ENCODE measurements at regions not wholly inside any gene's neighbourhood (a gene's known extent, or its start where the extent isn't known, plus 50 kb on each side); places are given as distances from the start of the nearest gene placed in this dataset.

DNA sequence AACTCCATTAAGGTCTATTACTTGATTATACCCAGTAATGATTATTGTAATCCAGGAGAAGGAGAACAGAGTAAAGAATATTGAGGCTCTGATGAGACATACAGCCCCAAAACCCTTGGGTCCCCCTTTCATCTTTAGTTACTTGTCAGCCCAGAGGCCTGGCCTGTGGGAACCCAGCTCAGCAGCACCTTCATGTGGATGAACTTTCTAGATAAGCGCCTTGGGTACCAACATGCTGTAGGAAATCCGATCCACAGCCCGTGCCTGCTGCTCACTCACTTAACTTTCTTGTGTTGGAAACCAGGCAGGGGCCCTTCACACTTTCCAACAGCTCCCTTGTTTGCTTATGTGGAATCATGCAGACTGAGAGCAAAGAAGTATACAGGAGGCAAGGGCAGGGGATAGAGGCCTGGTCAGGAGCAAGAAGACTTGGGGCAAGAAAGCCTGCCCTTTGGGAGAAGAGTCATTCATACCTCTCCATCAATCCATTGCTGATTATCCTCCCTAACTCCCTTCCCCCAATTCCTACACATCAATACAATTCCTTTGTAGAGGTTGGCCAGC lies 64.0 kb upstream of the SOX9 start:
- peak; percentile 47 to 66 for TF ChIP-seq RAD21 (IDR thresholded peaks at IDR 0.05 in 1 of 2, conservative IDR thresholded peaks at IDR 0.05 in 1 of 2; ENCODE audit: low read depth in 2 of 2, low read length in 2 of 2)
- TF ChIP-seq, protein P1, sequence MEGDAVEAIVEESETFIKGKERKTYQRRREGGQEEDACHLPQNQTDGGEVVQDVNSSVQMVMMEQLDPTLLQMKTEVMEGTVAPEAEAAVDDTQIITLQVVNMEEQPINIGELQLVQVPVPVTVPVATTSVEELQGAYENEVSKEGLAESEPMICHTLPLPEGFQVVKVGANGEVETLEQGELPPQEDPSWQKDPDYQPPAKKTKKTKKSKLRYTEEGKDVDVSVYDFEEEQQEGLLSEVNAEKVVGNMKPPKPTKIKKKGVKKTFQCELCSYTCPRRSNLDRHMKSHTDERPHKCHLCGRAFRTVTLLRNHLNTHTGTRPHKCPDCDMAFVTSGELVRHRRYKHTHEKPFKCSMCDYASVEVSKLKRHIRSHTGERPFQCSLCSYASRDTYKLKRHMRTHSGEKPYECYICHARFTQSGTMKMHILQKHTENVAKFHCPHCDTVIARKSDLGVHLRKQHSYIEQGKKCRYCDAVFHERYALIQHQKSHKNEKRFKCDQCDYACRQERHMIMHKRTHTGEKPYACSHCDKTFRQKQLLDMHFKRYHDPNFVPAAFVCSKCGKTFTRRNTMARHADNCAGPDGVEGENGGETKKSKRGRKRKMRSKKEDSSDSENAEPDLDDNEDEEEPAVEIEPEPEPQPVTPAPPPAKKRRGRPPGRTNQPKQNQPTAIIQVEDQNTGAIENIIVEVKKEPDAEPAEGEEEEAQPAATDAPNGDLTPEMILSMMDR (IDR thresholded peaks at IDR 0.05; ENCODE audit: control extremely low read depth in 1 of 3, insufficient read depth in 1 of 3, low read depth in 1 of 3, low read length in 3 of 3) = peak; percentile 15 to 23 (median 19); a peak in 3 of 4 replicates
- TF ChIP-seq EZH2 (IDR thresholded peaks at IDR 0.05; ENCODE audit: low read depth, low read length, severe bottlenecking) = no peak
- H3K79me2 ChIP-seq (ENCODE audit: control insufficient read depth in 1 of 2, insufficient read depth in 2 of 2, low read length in 2 of 2) = no peaks in the 10 kb centered on the region
- peaks cover 0 to 3% (median 0%) of the 10 kb centered on the region in 4 experiments; a peak in 2 of 7 replicates for H3K4me1 ChIP-seq (replicated peaks in 1 of 4; ENCODE audit: control insufficient read depth in 3 of 4, insufficient read depth in 4 of 4, low read length in 3 of 4)
- H4K5ac ChIP-seq (ENCODE audit: insufficient read length, low read depth, low read length) = no peak overlapping the region
- H3K14ac ChIP-seq (ENCODE audit: insufficient read length) = no peak overlapping the region
- DNase-seq (ENCODE audit: low read depth in 1 of 2, low spot score in 2 of 2) = peak; percentile 7 to 46
- no peak for FAIRE-seq
- H3K23ac ChIP-seq (ENCODE audit: insufficient read length) = no peak overlapping the region
- no peak overlapping the region for H2BK120ac ChIP-seq (replicated peaks; ENCODE audit: low read depth, low read length)
- H2AFZ ChIP-seq (ENCODE audit: low read length) = no peak overlapping the region
- H3K23me2 ChIP-seq (ENCODE audit: low read depth, low read length) = no peaks in the 10 kb centered on the region
- no peaks in the 10 kb centered on the region for H3K36me3 ChIP-seq (ENCODE audit: control insufficient read depth in 2 of 4, insufficient read depth in 4 of 4, low read length in 3 of 4)
- H3K27ac ChIP-seq (ENCODE audit: low read depth, low read length) = no peak overlapping the region
- H3K18ac ChIP-seq (ENCODE audit: extremely low read depth, low read length) = no peak overlapping the region
- H3K9ac ChIP-seq (replicated peaks in 1 of 4; ENCODE audit: extremely low read depth in 1 of 4, low read depth in 3 of 4, low read length in 3 of 4) = no peak overlapping the region
- H3K4me3 ChIP-seq (ENCODE audit: extremely low read depth in 1 of 4, insufficient read depth in 2 of 4, low read depth in 3 of 4, low read length in 4 of 4) = no peak overlapping the region
- CTCF ChIA-PET (ENCODE audit: partially characterized antibody) = interaction anchor here (0.6 to 1.2 kb wide), 5 partner anchors 15 to 1087 kb away, joined by 3 read pairs; no protein-coding TSS in a partner anchor
- H3K79me1 ChIP-seq (ENCODE audit: low read depth, low read length) = no peaks in the 10 kb centered on the region
- no peak overlapping the region for H2BK15ac ChIP-seq (ENCODE audit: low read length)
- H3K56ac ChIP-seq (replicated peaks; ENCODE audit: insufficient read length, low read depth, low read length) = no peak overlapping the region
- 72% methylated on average over 3 of the region's 3 CpGs; no CpG with 5 or more reads in 1 of the 2 experiments for WGBS, 2 experiments (ENCODE audit: extremely low coverage in 1 of 2, insufficient coverage in 1 of 2, insufficient read length in 1 of 2, insufficient replicate concordance in 2 of 2, low coverage in 1 of 2, low lambda C conversion rate in 2 of 2, missing lambda C conversion rate in 1 of 2)
- no peak overlapping the region for H2BK5ac ChIP-seq (ENCODE audit: low read depth, low read length)
- no peak overlapping the region for H2AK5ac ChIP-seq (ENCODE audit: low read depth, low read length)
- no peaks in the 10 kb centered on the region for H4K20me1 ChIP-seq (replicated peaks in 1 of 2; ENCODE audit: control insufficient read depth in 1 of 2, insufficient read depth in 2 of 2, low read length in 2 of 2)
- no peak overlapping the region for H2BK20ac ChIP-seq (ENCODE audit: low read length)
- no peak overlapping the region for H2BK12ac ChIP-seq (ENCODE audit: low read depth, low read length)
- no peaks in the 10 kb centered on the region for H3K27me3 ChIP-seq (replicated peaks in 1 of 4; ENCODE audit: control insufficient read depth in 3 of 4, extremely low read depth in 1 of 4, insufficient read depth in 3 of 4, low read length in 3 of 4)
- no peak overlapping the region for H3K4ac ChIP-seq (replicated peaks; ENCODE audit: insufficient read length, low read depth, low read length)
- H4K91ac ChIP-seq (replicated peaks; ENCODE audit: insufficient read length, low read length) = no peak overlapping the region
- POLR2A ChIA-PET (ENCODE audit: partially characterized antibody) = no interaction called here
- H3K9me3 ChIP-seq (ENCODE audit: insufficient read depth in 2 of 2, low read depth in 1 of 2, low read length in 1 of 2) = no peaks in the 10 kb centered on the region
- no peak overlapping the region for H3K4me2 ChIP-seq (ENCODE audit: insufficient read depth in 1 of 2, low read depth in 2 of 2, low read length in 2 of 2)
- H4K8ac ChIP-seq (ENCODE audit: extremely low read depth, insufficient read depth, low read length) = no peak overlapping the region
